ENCODE measurements at regions not wholly inside any gene's neighbourhood (a gene's known extent, or its start where the extent isn't known, plus 50 kb on each side); places are given as distances from the start of the nearest gene placed in this dataset.

- POLR2A ChIA-PET: no interaction called here
- no peaks in the 10 kb centered on the region for H4K20me1 ChIP-seq (ENCODE audit: insufficient read depth)
- WGBS (ENCODE audit: low lambda C conversion rate): 57% methylated on average over 2 of the region's 2 CpGs
- H3K9me3 ChIP-seq: no peaks in the 10 kb centered on the region
- H3K4me2 ChIP-seq: no peak overlapping the region
- no peak overlapping the region for H2AFZ ChIP-seq (ENCODE audit: low read depth)
- H3K27ac ChIP-seq (ENCODE audit: low read depth in 2 of 2, low read length in 1 of 2): no peak overlapping the region
- no peaks in the 10 kb centered on the region for H3K79me2 ChIP-seq (ENCODE audit: insufficient read depth)
- H3K36me3 ChIP-seq (replicated peaks in 1 of 2; ENCODE audit: control insufficient read depth in 1 of 2, insufficient read depth in 2 of 2, low read length in 1 of 2): no peaks in the 10 kb centered on the region
- H3K4me3 ChIP-seq (ENCODE audit: low read depth in 2 of 2, low read length in 1 of 2): no peak overlapping the region
- H3K9me2 ChIP-seq: no peaks in the 10 kb centered on the region
- CTCF ChIA-PET: interaction anchor here (1.1 to 1.7 kb wide), 3 partner anchors 16 to 121 kb away, joined by 3 to 6 read pairs (median 4); no protein-coding TSS in a partner anchor
- no peak overlapping the region for H3K9ac ChIP-seq
- H3K4me1 ChIP-seq (ENCODE audit: control insufficient read depth in 1 of 2, insufficient read depth in 2 of 2, low read depth in 1 of 2, low read length in 1 of 2): peaks cover 0 to 17% of the 10 kb centered on the region in 2 experiments; a peak in 1 of 4 replicates
- no peak for TF ChIP-seq RXRA (IDR thresholded peaks at IDR 0.05; ENCODE audit: borderline replicate concordance, low read depth)
- TF ChIP-seq SMC3 (IDR thresholded peaks at IDR 0.05; ENCODE audit: low read depth, low read length): no peak
- TF ChIP-seq ZBTB33 (IDR thresholded peaks at IDR 0.05; ENCODE audit: borderline replicate concordance, low read depth): no peak
- no peak for TF ChIP-seq MXI1 (IDR thresholded peaks at IDR 0.05; ENCODE audit: low read depth, low read length)
- H3K27me3 ChIP-seq (ENCODE audit: insufficient read depth): no peaks in the 10 kb centered on the region
- H3F3A ChIP-seq (replicated peaks; ENCODE audit: insufficient read depth): no peaks in the 10 kb centered on the region
- DNase-seq: no peak
These were observed 63.7 kb upstream of the IGSF21 start for GRCh38 chr1:18043871-18044270.

GRCh38 chr1:18045203-18045602 is 62.4 kb upstream of the IGSF21 start:
- H2AFZ ChIP-seq (ENCODE audit: low read depth): no peak overlapping the region
- POLR2A ChIA-PET: no interaction called here

DNA sequence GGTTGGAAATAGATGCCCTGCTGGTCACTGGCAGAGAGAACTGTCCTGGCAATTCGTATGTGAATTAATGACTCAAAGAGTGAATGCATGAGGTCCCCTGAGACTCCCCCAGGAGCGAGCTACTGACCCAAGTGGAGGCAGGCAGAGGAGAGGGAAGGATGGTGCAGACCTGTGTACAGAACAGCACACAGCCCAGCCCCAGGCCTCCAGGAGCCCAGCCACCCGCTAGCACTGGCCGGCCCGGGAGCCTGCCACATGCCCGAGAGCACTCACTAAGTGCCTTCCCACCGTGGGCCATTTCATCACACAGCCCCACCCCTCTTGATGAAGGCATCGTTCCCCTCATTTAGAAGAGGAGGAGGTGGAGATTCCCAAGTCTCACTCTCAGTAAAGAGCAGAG is 62.0 kb upstream of the IGSF21 start:
- Histone ChIP-seq H2AFZ (ENCODE audit: low read depth) (no peak overlapping the region), H3K9me3 (no peaks in the 10 kb centered on the region), H3K9ac (no peak overlapping the region), H3K4me3 (ENCODE audit: low read depth in 2 of 2, low read length in 1 of 2) (no peak overlapping the region), H3K27me3 (ENCODE audit: insufficient read depth) (no peaks in the 10 kb centered on the region), H3F3A (replicated peaks; ENCODE audit: insufficient read depth) (no peaks in the 10 kb centered on the region), H3K4me2 (no peak overlapping the region), H3K27ac (ENCODE audit: low read depth in 2 of 2, low read length in 1 of 2) (no peak overlapping the region), H4K20me1 (ENCODE audit: insufficient read depth) (no peaks in the 10 kb centered on the region), H3K36me3 (replicated peaks in 1 of 2; ENCODE audit: control insufficient read depth in 1 of 2, insufficient read depth in 2 of 2, low read length in 1 of 2) (no peaks in the 10 kb centered on the region), H3K9me2 (no peaks in the 10 kb centered on the region), H3K4me1 (ENCODE audit: control insufficient read depth in 1 of 2, insufficient read depth in 2 of 2, low read depth in 1 of 2, low read length in 1 of 2) (peaks cover 0 to 15% of the 10 kb centered on the region in 2 experiments; a peak in 1 of 4 replicates), H3K79me2 (ENCODE audit: insufficient read depth) (no peaks in the 10 kb centered on the region)
- 16% methylated on average over 3 of the region's 8 CpGs for WGBS (ENCODE audit: low lambda C conversion rate)
- CTCF ChIA-PET: no interaction called here
- no peak for DNase-seq
- TF ChIP-seq ZBTB33 (IDR thresholded peaks at IDR 0.05; ENCODE audit: borderline replicate concordance, low read depth) (no peak), SIN3A (IDR thresholded peaks at IDR 0.05; ENCODE audit: borderline replicate concordance, low read depth, low read length) (no peak)
- POLR2A ChIA-PET: no interaction called here

More at GRCh38 chr1:18045203-18045602, 62.4 kb upstream of the IGSF21 start:
- Histone ChIP-seq H4K20me1 (ENCODE audit: insufficient read depth) (no peaks in the 10 kb centered on the region), H3K79me2 (ENCODE audit: insufficient read depth) (no peaks in the 10 kb centered on the region), H3K4me1 (ENCODE audit: control insufficient read depth in 1 of 2, insufficient read depth in 2 of 2, low read depth in 1 of 2, low read length in 1 of 2) (peaks cover 0 to 17% of the 10 kb centered on the region in 2 experiments; a peak in 1 of 4 replicates), H3K9me2 (no peaks in the 10 kb centered on the region), H3K4me2 (no peak overlapping the region), H3K9me3 (no peaks in the 10 kb centered on the region), H3K36me3 (replicated peaks in 1 of 2; ENCODE audit: control insufficient read depth in 1 of 2, insufficient read depth in 2 of 2, low read length in 1 of 2) (no peaks in the 10 kb centered on the region), H3F3A (replicated peaks; ENCODE audit: insufficient read depth) (no peaks in the 10 kb centered on the region), H3K4me3 (ENCODE audit: low read depth in 2 of 2, low read length in 1 of 2) (no peak overlapping the region), H3K9ac (no peak overlapping the region), H3K27ac (ENCODE audit: low read depth in 2 of 2, low read length in 1 of 2) (no peak overlapping the region), H3K27me3 (ENCODE audit: insufficient read depth) (no peaks in the 10 kb centered on the region)
- CTCF ChIA-PET: no interaction called here
- DNase-seq: no peak
- 0% methylated on average over 1 of the region's 5 CpGs for WGBS (ENCODE audit: low lambda C conversion rate)
- TF ChIP-seq ELF1 (IDR thresholded peaks at IDR 0.05): no peak
- TF ChIP-seq TAF1 (IDR thresholded peaks at IDR 0.05; ENCODE audit: borderline replicate concordance, low read depth, low read length): no peak
